NCI-H1436 treated with DMSO at 0.1 percent for 48 hours (cell line): ENCODE measurements at regions not wholly inside any gene's neighbourhood (a gene's known extent, or its start where the extent isn't known, plus 50 kb on each side); places are given as distances from the start of the nearest gene placed in this dataset.

Experiments used
- DNase-seq: peaks from one replicate; lab custom pipeline; 2025; lab: John Stamatoyannopoulos, UW

DNA sequence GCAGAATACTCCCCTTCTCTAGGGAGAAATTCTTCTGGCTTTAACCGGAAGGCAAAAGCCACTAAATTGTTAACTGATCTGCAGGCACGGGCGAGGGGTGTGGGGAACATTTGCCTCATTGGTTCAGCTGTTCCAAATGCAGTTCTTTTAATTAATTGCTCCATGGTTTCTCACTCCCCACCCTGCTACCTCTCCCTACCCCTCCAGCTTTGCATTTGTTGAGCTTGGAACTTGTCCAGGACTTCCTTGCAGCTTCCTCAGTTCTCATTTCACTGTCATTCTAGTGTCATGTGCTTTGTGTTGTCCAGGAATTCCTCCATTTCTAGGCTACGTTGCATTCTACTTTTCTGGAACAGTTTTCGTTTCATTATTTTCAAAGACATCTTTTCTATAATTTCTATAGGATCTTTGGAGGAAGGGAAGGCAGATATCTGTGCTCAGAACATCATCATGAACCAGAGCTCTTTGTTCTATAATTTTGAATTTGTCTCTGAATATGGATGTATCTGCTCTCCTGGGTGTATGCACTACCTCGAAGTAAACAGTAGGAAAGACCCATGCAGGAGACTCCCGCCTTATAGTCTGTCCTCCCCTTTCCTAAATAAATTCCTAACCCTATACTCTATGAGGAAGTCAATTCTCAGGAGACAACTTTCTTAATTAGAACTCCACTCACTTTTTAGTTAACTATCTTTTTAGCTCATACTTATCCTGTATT, 132.4 kb upstream of the LMO4 start:
- DNase-seq = no peak

DNA sequence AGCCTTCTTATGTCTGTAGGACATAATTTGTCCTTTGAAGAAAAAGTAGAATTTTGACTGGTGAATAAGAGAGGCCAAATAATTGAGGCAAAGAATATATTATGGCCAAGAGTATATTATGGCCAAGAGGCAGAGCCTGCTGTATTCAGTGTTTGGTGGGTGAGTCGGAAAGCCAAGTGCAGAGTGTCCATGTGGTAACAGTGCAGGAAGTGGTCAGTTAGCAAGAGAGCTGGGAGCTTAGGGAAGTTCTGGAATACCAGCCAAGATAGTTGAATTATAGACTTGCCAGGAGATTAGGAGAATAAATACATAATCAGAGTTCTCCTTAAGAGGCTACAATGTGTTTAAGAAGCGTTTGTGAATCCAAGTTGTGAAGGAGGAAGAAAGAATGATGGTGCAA, 131.5 kb upstream of the LMO4 start:
- DNase-seq = no peak

GRCh38 chr1:87197641-87198040, 131.0 kb upstream of the LMO4 start:
- no peak for DNase-seq

DNA sequence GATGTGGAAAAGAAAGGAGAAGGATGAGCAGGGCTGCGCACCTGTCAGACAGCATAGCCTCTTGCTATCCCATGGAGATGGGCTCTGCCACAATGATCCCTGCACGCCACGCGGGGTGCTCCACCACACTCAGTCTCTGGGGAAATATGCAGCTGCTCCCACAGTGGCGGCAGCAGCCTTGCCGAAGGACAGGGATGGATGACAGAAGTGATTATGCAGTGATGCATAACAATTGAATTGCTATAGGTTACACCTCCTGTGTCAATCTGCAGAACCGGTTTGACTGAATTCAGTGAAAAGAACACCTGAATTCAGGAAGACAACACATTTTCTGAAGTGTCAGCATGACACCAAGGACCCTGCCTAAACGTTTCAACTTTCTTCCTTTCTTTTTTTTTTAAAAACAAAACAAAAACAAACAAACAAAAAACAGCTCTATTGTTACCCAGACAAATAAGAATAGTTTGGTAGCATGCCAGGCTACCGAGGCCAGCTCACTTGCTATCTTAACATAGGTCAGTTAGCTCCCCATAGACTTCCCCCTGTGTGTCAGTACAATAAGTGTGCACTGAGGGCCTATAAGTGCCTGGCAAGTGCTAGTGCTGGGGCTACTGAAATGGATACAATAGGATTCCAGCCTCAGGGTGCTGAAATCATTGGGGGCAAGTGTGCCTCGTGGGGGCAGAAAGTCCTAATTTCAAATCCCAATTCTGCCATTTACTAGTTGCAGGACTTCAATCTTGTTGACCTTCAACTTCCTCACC, 127.6 kb upstream of the LMO4 start:
- peak; percentile 6 for DNase-seq

DNA sequence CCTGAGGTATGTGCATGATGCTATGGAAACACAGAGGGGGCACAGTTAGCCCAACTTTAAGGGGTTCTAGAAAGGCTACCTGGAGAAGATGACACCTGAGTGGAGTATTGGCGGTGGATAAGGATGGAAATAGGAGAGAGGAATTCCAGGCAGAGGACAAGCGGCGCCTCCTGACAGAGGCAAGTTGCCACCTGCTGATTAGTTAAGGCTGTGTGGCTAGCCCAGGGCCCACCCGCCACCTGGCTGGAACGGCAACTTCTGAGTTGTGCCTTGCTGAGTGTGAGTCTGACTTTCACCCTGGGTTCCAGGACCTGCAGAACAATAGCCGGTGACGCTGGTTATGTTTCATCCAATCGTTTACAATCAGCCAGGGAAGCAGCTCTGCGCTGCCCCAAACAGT, 126.9 kb upstream of the LMO4 start:
- DNase-seq = no peak

DNA sequence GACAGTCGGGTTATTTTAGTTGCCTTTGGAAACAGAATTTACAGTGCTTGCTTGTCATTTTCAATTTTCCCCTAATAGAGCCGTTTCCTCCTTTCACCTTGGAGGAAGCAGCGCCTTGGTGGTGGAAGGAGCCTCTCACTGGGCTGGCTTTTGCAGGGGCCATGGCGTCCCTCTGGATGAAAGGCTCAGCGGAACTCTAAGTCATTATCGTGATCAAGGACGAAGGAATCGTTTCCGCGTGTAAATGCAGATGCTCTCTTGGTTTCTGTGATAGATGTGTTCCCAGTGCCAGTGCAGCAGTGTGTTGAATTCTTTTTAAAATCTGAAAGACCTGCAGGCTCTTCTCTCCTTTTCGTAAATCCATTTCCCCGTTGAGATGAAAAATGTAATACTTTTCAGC, 126.2 kb upstream of the LMO4 start:
- DNase-seq = no peak

DNA sequence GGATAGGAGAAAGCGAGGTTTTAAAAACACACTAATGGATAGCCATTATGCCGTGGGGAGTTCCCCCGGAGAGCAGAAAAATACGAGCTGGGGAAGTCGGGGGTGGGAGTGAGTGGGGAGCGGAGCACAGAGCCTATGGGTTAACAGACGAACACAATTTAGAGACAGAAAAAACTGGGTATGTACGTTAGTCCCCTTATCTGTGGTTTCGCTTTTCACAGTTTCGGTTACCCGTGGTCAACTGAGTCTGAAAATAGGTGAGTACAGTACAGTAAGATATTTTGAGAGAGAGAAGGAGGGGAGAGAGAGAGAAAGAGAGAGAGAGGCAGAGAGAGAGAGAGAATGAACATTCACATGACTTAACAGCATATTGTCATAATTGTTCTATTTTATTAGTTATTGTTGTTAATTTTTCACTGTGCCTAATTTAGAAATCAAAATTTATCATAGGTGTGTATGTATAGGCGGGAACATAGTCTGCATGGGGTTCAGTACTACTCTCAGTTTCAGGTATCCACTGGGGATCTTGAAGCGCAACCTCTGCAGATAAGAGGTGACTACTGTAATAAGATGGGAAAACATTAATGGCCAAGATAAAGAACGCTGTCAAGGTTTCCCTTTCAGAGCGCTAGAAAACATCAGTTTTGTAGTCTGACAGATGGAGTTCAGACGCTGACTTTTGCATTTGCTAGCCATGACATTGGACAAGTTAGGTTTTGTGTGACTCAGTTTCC, 125.6 kb upstream of the LMO4 start:
- DNase-seq = no peak

- no peak for DNase-seq
Observed at GRCh38 chr1:87203904-87204303, 124.8 kb upstream of the LMO4 start.

DNA sequence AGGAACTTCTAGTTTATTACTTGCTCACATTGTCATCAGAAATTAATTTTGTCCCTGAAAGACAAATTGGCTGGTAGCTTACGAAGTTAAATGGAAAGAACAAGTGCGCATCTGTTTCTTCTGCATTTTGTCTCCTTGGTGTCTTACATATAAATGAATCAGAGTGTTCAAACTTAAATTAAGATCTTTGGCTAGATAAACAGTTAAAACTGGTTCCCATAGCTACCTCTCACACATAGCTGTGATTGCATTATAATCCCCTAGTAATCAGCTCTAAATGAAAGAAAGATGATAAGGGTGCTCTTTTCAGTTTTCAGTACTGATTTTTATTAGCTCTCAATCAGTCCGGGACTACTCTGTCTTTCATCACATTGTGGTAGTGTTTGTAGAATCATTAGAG, 124.2 kb upstream of the LMO4 start:
- DNase-seq = no peak

DNA sequence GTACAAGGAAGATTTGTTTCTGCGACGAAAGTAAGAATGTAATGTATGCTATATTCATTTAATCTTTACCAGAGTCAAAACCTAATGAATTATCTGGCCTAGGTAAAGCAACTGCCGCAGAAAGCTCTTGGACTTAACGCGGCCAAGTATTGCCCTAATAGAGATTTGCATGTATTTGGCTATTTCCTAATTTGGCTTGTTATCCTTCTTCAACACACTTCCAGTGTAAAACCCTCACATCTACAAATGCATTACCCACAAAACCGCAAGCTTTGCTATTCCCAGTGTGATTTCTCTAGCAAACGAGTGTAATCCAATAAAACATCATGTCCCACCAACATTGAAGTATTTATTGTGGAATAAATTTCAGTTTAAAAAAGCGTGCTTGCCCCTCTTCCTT, 123.8 kb upstream of the LMO4 start:
- DNase-seq = no peak

DNA sequence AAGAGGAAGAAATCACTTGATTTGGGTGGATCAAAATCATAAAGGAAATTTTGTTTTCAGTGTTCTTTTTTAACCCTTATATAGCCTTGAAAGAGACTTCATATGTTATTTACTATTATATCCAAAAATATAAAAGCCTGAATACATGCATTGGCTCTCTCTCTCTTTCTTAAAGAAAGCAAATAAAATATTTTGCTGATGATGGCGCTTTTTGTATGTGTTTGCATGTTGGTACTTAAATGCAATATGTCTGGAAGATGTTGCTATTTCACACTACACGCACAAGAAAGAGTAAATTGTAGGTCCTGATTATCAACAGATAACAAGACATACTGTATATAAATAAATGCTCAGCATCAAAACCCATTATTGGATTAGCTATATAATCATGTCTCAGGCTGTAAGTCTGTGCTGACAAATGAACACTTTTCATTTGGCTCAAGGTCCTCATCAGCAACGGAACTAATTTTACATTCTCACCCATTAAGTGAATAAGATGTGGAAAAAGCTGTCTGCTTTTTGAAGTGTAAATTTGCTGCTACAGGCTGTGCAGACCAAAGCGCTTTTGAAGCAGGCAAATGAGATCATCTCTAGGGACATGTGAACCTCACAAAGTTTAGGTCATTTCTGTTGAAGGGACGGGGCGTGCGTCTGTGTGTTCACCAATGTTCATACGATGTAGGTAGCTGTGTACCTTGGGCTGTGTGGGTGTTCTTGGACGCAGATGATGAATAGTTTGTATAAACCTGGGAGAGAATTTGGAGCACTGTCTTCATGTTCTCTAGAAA, 122.4 kb upstream of the LMO4 start:
- no peak for DNase-seq

GRCh38 chr1:87208080-87208479, 120.6 kb upstream of the LMO4 start:
- no peak for DNase-seq

DNA sequence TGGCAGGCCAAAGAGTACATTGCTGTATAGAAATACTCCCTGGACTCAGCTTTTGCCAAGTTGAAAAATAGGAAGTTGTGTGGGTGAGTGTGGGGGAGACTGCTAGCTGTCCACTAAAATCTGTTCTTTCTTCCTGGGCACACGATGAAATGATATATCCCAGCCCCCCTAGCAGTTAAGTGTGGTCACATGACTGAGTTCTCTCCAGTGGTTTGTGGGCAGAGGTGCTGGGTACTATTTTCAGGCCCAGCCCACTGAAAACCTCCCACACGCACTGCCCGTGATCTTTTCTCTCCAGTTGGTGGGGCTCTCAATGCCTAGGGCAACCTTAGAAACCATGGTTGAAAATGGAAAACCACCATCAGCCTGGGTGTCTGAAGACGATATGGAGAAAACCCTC, 119.7 kb upstream of the LMO4 start:
- DNase-seq = no peak

GRCh38 chr1:87210151-87210550, 118.5 kb upstream of the LMO4 start:
- no peak for DNase-seq

DNA sequence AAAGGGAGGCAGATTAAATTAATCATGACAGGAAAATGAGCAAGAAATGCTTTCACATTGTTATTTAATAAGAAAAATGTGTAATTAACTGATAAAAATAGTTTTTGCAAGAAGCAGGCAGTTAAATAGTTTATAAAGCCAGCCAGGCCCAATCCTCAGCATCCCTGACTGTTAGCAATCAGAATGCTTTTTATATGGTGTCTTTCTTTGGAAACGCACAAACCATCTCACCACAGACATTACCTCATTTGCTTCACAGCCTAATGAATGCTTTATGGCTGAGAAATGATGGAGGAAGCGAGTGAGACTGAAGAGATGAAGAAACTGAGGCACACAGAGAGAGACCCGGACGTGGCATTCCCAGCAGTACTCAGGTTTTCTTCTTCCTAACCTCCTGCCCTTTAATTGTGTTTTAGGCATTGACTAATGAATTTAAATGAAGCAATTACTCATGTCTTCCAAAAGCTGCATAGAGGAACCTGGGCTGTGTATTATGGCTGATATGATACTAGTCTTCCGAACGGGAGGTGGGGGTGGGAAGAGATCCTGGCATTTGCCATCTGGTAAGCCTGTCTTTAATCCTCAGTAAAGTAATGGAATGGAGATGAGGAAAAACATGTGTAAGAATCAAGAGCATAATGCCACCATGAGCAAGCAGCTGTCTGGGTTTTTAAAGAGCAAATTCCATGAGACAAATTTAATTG, 116.1 kb upstream of the LMO4 start:
- no peak for DNase-seq

DNA sequence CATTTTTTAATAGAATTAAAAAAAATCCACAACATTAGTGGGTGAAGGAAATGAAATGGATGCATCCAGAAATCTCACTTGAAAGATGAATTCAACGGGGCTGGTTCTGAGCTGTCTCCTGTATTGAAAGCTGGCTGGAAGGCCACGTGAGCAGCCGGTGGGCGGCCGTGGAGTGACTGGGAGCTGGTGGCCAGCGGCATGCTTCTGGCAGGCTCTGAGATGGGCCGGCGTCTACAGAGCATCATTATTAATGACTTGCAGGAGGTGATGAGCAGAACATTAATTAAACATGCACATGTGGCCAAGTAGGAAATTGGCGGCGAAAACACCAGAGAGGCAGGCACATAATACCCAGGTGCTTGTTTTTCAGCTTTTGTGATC, 115.6 kb upstream of the LMO4 start:
- DNase-seq = no peak

GRCh38 chr1:87215592-87215991, 113.1 kb upstream of the LMO4 start:
- no peak for DNase-seq

DNA sequence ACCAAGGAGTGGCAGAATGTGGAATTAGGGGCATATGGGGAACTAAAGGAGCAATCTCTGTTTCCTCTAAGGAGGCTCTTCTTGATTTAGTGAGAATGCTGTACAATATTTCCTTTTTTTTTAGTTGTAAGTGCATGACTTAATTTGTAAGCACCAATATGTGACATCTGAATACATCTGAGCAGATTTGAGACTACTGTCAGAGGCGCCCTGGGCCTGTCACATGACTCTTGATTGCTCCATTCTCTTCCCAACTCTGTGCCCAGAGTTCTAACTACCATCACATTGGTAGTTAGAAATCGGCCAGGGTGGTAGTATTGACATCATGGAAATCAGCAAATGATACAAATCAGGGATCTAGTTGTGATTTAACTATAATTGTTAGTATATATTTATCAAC, 110.1 kb upstream of the LMO4 start:
- no peak for DNase-seq

GRCh38 chr1:87219141-87219540, 109.5 kb upstream of the LMO4 start:
- DNase-seq = no peak

GRCh38 chr1:87219626-87220025, 109.1 kb upstream of the LMO4 start:
- no peak for DNase-seq

DNA sequence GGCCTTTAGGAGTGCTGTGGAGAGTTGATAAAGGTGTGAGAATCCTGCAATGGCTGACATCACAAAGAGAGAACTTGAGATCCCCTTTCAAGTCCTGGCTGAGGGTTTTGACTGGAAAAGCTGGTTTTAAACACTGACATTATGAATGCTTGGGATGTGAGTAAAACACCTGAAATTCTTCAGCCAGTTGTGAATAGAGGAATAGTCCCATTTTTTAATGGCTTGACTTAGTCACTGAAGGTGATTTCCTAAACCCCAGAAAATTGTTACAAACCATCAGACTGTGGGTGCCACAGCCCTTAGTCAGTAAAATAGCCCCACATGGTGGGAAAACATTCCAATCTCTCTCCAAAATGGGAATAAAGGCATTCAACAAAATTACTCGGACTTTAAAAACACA, 107.7 kb upstream of the LMO4 start:
- no peak for DNase-seq

- peak; percentile 48 for DNase-seq
Observed at GRCh38 chr1:87224201-87224600, 104.5 kb upstream of the LMO4 start.
